Myocyte (in vitro differentiated cells): ENCODE measurements at regions not wholly inside any gene's neighbourhood (a gene's known extent, or its start where the extent isn't known, plus 50 kb on each side); places are given as distances from the start of the nearest gene placed in this dataset.
"Not testable (repeated sequence)": the region's sequence is repeated elsewhere in the genome, so short reads cannot be mapped to it uniquely, and the experiment has no call there.

Experiments
- DNase-seq: peaks from one replicate; pipeline ENCODE4 v3.0.0-alpha.2; 2012; ENCODE audit warnings: low read depth

DNA sequence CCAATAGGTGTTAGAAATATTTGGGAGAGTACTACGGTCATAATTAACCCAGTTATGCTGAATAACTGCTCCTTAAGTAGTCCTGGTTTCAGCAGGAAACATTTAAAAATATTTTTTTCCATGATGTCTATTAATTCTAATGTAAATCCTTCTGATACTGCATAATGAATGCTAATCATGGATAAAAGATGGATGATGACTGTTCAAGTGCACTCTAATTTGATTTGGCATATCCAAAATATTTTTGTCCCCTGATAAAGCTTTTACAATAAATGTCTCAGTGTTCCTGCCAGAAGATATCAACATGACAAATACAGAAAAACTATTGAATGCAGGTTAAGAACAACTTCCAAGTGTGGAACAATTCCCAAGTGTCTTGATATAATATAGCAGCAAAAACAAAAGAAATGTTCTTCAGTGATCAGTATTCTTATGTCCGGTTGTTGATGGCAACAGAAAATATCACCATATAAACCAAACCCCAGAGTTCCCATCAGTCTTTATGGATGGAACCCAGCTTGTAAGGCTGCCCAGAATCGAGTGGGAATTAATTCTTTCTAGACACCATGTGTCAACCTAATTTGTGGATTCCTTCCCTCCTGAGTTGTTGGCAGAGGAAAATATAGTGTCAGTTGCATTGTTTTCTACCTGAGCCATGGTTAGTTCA is 205.4 kb upstream of the GK2 start:
- DNase-seq: no peak

DNA sequence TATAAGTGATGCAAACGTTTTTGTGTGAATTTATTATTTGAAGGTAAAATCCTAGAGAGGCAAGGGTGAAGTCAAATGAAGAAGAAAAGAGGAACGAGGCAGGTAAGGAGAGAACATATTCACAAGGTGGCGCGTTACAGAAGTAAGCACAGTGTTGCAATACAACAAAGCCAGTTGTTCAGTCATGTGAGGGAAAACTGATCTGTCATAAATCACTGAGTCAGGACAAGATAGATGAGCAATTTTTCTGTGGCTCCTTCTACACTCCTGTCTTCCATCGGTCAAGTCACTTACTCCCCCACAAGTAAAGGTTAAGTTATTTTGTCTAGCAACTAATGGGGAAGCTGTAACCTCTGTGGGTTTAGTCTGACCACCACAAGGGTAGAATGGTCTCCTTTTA is 203.0 kb upstream of the GK2 start:
- DNase-seq: peak; percentile 38

DNA sequence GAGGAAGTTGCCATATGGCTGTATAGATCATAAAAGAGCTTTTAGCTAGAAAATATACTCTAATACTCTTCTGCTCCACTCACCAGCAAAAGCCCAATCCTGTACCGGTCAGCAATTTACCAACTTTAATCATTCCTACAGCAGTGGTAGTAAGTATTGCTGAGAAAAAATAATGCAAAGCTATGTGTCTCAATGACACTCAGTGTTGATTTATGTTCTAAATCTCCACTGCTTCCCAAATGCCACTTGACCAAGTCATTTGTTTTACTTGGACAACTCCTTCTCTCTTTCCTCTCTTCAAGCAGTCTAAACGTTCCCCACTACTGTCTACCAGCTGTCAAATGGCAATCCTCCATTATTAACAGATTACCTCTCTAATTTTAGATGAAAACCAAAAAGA is 201.8 kb upstream of the GK2 start:
- DNase-seq: peak; percentile 40

DNA sequence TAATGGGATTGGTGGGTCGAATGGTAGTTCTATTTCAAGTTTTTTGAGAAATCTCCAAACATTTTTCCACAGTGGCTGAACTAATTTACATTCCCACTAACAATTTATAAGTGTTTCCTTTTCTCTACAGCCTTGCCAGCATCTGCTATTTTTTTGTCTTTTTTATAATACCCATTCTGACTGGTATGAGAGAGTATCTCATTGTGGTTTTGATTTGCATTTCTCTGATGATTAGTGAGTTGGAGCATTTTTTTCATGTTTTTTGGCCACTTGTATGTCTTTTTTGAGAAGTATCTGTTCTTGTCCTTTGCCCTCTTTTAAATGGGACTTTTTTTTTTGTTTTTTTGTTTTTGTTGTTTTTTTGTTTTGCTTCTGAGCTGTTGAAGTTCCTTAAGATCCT is 200.0 kb upstream of the GK2 start:
- no peak for DNase-seq

DNA sequence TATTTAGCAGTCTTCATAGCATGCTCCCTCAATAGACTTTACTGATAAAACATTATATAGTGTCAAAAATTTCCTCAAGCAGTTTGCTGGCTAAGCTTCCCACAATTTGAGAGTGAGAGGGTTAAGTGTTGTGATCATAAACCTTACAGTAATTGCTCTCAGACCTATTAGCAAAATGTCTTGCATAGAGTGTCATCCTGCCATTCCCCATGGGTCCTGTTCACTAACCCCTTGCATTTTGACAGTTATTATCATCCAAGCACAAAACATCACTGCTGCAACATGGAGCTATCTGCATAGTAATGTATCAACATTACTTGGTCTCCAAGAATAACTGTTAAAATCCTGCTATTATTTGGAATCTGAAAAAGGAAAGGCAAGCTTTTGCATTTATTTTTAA is 196.1 kb upstream of the GK2 start:
- DNase-seq: no peak

DNA sequence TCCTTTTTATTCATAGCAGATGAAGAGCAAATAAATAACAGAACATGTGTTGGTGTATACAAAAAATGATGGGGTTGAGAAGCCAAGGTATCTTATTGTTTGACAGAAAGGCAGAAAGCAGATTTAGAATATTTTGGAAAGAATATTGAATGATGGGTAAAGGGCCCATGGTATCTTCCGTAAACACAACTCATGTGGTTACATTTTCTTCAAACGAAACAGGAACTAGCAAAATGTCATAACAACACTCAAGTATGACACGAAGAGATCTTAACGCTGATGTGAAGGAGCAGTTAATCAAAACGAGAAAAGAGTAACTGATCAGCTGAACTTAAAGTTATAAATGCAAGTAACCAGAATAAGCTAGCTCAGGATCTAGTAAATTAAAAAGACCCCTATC is 195.7 kb upstream of the GK2 start:
- no peak for DNase-seq

DNA sequence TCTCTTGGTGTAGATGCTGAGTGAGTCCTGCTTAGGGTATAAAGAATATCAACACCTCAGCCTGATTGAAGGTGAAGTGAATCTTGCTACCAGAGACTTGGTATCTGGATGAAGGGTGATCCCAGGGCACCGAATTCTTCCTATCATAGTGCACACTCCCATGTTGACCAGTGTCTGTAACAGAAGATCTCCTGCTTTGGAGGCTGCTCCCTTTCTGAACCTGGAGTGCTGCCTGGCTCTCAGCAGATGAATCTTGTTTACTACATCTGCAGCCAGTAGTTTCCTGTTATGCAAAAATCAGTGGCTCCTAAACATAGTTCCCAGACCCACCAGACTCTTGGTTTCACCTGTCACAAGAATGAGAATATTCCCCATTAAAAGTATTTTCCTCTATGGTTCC is 191.7 kb upstream of the GK2 start:
- no peak for DNase-seq

DNA sequence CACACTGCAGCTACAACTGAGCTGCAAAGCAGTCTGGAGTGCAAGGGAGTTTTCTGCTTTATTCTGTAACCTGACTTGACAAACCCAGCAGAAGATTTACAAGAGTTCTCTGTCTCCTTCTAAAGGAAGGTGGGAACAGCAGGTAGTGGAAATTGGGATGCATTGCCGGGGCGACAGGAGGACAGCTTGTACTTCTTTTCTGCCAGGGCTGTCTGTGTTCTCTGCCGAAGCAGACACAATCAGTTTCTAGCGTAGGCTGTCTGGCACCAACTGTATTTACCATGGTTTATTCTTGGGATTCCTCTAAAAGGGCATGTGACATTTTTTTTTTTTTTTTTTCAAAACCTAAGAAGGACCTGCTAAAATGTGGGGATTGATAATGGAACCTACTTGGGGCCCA is 190.8 kb upstream of the GK2 start:
- DNase-seq: no peak

DNA sequence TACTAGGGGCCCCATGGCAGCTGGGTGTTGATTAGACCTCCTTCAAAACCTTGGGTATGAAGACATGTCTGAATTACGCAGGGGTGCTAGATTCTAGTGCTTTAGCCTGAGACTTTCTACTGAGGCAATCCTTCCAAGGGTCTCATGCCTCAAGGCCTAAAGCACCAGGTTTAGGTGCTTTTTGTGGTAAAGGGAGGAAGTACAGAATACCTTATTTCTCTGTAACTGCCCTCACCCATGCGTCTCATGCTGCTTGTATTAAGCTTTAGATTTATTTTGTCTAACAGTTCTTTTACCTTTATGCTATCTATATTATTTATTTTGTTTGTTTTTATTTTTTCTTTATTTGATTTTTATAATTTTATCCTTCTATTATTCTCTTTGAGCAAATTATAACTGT is 190.2 kb upstream of the GK2 start:
- DNase-seq: no peak

DNA sequence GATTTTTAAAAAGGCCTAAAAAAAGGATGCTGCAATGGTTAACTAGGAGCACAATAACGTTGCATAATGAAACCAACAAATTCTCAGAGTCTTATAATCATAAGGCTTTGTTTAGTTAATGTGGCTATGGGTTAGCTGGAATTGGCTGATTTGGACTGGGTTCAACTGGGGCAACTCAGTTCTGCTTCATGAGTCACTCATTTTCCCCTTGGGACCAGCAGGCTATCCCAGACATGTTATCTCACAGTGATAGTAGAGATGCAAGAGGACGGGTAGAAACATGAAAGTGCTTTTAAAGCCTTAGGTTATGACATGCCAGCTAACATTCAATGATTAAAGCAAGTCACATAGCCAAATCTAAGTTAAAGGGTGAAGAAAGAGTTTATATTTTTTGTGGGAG is 189.2 kb upstream of the GK2 start:
- peak; percentile 22 for DNase-seq

DNA sequence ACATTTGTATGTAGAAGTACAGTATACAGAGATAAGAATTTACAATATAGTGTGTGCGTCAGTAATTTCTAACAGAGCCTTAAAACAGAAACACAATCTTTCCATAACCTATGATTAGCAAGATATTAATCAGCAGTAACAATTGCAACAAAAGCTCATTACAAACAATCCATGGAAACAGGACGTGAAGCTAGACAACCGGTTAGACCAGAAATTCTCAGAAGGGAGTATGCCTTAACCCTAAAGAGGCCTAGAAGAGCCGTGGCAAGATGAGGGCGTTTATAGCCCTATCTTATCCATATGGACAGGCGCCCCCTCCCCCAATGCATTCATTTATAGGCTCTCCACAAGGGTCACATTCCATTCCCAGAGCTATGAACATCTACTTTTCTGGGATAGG is 184.2 kb upstream of the GK2 start:
- not testable (repeated sequence) for DNase-seq

DNA sequence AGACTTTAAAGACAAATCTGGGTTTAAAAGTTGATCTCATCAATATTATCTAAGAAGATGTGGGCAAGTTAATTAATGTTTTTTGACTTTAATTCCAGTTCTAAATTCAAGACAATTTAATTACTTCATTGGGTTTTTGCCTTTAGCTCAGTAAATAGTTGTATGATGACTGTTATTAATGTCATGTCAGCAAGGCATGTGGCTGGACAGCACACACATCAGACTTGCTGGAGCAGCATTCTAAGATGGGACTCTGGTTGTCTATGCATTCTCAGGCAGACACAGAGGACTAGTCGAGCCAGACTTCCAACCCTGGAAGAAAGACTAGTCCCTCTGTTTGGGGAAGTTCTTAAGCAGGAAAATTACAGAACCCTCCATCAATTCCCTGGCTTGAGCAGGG is 180.7 kb upstream of the GK2 start:
- no peak for DNase-seq

DNA sequence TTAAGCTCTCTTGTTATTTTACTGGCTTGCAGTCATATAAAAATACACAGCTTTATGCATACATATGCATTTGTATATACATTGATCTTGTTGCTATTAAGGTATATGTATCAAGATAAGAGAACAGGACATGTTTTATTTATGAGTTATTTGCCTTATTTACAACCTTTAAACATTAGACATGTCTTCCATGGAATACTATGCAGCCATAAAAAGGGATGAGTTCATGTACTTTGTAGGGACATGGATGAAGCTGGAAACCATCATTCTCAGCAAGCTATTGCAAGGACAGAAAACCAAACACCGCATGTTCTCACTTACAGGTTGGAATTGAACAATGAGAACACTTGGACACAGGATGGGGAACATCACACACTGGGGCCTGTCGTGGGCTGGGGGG is 179.2 kb upstream of the GK2 start:
- not testable (repeated sequence) for DNase-seq

DNA sequence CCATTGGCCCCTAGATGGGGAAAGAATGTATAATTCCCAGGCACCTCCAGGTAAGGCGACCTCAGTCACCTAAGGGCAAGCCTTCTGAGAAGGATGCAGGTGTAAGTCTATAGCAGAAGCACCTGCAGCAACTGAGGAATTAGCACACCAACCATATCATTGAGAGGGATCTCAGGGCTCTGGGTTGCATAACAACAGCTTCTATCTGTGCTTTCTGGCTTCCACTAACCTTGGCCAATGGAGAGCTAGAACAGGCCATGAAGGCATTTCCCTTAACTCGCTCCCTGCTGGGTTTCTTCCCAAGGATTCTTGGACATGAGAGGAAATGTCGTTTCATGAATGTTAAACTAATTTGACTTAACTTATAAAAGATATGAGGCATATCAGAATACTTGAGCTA is 177.8 kb upstream of the GK2 start:
- DNase-seq: no peak

DNA sequence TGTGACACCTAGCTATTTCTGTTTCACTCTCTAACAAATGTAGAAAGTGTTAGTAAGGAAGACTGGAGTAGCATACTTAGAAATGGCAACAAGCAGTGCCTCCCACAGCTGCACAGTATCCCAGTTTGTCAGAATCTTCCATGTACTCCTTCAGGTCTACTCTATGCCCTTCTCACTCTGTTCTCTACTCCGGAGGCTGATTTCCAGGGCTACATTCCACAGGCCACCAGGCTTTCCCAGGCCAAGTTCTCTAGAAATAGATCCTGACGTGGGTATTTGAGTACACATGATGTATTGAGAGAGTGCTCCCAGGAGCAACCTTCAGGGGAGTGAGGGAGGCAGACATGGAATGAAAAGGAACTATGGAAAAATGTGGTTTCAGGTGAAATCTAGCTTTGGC is 177.3 kb upstream of the GK2 start:
- no peak for DNase-seq

DNA sequence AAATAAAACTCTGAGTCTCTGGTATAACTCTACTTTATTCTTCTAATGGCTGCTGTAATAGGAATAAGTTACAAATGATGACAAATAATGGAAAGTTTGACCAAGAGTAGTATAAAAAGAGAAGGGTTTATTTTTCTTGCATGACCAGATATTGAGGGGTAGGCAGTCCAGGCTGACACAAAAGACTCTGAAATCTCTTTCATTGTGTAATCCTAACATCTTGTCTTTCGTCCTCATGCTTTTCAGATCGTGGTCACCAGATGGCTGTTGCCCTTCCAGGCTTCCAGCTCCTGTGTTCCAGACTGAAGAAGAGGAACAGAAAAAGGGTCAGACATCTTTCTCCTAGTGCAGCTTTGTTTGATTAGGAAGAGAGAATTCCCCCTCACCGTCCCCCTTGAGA is 176.9 kb upstream of the GK2 start:
- no peak for DNase-seq

DNA sequence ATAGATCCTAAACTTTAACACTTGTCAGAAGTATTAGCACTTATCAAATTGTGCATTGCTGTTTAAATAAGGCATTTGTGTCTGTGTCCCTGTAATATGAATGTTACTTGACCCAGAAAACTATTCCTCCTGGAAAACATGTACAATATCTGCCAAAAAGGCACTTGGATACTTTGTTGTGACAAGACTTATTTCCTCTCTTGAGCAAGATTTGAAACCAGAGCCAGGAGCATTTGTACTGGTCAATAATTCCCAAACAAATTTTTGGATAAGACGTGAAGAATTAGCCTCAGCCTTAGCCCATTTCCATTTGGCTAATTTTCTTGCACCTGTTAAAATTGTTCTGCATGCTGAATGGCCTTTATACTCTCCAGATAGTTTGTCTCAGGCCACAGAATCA is 176.3 kb upstream of the GK2 start:
- no peak for DNase-seq

DNA sequence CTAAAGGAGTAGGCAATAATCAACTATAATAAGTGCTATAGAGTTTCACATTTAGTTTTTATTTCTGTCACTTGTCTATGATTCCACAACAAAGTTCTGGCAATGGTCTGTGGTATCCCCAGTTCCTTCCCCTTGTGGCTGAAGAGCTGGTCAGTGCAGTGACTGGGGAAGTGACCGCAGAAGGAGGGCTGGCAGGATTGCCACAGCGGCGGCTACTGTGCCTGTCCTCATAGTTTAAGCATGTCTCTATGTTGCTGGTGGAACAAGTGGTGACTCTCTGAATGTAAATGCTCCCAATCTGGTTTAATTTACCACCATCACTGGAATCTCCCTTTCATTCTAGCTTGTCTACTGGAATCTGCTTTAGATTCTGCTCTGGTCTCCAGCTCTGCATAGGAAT is 170.6 kb upstream of the GK2 start:
- DNase-seq: peak; percentile 25

DNA sequence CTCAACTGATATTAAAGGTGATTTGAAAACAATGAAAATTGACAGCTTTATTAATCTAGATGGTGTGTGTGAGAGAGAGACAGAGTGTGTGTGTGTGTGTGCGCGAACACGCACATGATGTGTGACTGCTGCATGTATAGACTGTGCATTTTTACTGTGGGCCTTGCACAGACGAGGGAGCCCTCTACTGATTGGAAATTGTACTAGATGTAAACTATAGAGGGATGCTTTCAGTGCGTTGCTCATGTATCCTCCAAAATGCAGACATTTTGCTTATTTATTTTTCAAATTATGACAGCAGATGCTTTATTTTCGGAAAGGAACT is 168.4 kb upstream of the GK2 start:
- no peak for DNase-seq

DNA sequence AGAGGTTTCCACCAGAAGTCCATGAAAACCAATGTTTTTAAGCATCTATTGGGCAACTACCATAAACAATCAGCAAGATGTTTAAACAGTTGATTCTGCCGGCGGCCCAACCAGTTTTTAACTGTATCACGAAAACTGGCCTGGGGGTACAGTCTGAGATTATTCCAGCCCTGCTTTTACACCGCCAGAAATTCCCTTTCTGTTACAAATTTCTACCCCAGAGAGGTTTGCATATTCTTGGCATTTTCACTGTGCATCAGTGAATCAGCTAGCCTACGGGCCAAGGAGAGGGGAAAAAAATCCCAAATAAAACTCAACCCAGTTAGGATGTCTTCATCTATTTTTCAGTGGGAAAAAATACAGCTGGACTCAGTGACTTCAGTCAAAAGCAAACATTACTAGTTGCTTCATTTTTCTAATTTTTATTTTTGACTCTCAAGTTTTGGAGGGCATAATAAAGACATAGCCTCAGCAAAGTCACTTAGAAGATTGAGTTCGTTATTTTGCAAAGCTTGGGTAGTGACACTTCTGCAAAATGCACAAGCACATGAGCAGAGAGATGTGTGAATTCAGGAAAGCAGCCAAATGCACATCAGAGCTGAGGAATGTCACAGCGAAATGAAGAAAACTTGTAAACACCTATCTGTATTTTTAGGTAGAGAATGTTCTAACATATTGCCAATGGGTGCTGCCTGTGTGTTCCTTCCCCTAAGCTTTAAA is 167.8 kb upstream of the GK2 start:
- no peak for DNase-seq

DNA sequence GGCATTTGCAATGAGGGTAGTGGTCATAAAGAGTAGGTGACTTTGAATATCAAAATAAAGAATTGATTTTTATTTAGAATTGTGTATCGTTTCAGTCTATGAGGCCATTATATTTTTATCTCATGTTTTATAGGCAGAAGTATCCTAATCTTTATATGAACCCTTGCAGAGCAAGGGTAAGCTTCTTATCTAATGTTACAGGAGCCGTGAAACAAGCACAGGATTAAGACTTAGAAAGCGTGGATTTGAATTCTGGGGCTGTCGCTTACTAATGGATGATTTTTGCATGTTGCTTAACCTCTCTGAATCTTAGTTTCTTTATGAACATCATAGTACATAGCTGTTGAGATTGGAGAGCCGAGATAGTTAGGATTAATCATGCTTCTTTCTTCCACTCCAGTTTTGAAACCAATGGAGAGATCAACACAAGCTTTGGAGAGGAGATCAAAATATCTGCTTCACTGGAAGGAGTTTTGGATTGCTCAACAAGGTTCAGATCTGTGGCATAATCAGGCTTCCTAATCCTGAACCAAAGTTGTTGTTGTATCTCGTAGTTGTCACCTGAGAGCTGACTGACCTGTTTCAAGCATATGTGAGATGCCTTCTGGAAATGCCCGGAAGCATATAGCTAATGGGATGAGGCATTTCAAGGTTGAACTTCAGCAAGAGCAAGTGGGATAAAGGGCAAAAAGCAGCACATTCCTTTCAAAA is 166.9 kb upstream of the GK2 start:
- DNase-seq: no peak

DNA sequence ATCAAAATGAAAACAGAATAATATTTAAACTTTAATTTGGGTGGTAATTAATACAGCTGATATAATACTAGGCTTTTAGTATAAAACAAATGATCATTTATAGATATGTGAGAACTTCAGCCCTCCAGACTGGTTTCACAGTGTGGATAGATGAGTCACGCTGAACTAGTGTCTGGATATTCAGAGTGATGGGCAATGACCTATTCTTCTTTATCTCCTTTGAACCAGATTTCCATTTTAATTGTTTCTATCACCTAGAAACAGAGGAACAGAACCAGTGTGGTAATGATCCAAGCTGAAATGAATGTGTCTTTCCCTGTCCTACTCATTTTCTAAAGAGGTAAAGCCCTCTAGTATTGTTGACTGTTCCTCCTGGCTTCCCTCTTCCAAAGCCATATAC is 155.2 kb upstream of the GK2 start:
- DNase-seq: no peak

DNA sequence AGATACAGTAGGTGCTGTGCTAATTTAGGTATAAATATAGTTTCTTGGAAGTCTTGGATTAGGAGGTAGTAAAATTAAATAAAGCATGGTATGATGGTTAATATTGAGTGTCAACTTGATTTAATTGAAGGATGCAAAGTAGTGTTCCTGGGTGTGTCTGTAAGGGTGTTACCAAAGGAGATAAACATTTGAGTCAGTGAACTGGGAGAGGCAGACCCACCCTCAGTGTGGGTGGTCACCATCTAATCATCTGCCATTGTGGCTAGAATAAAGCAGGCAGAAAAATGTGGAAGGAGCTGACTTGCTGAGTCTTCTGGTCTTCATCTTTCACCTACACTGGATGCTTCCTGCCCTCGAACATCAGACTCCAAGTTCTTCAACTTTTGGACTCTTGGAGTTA is 153.7 kb upstream of the GK2 start:
- no peak for DNase-seq
